Activated T-cell treated with anti-CD3 and anti-CD28 coated beads, Interleukin-2, amount 50 U/mL, for 72 hours (primary cell): ENCODE measurements at regions not wholly inside any gene's neighbourhood (a gene's known extent, or its start where the extent isn't known, plus 50 kb on each side); places are given as distances from the start of the nearest gene placed in this dataset.

Experiments
- ATAC-seq, 2 donors: fragments of 150-1000 bp; cut with Tn5 transposase; replicated peaks in 1 of 2; 2 replicates each; pipeline ENCODE4 v1.10.0; 2021; ENCODE audit warnings: moderate library complexity in 2 of 2, mild to moderate bottlenecking in 1 of 2
- DNase-seq, 2 donors: peaks; one replicate each; pipeline ENCODE4 v3.0.0; 2021 to 2022; ENCODE audit warnings: mixed read lengths in 1 of 2
- H3K27ac Mint-ChIP-seq: one replicate; pipeline ENCODE4 v1.8.0; 2022; ENCODE audit warnings: mild to moderate bottlenecking, moderate library complexity, mixed read lengths
- H3K27me3 Mint-ChIP-seq: one replicate; pipeline ENCODE4 v1.8.0; 2022; ENCODE audit warnings: low read depth, mixed read lengths
- H3K36me3 Mint-ChIP-seq, 2 donors: one replicate each; pipeline ENCODE4 v1.8.0; 2022; ENCODE audit warnings: mixed read lengths in 2 of 2, mild to moderate bottlenecking in 1 of 2; ENCODE audit not compliant: insufficient read depth in 2 of 2
- H3K4me1 Mint-ChIP-seq: one replicate; pipeline ENCODE4 v1.8.0; 2022; ENCODE audit warnings: low read depth, mixed read lengths
- H3K4me3 Mint-ChIP-seq, 2 donors: one replicate each; pipeline ENCODE4 v1.8.0; 2022; ENCODE audit warnings: mild to moderate bottlenecking in 2 of 2, mixed read lengths in 2 of 2, moderate library complexity in 2 of 2
- H3K9me3 Mint-ChIP-seq, 2 donors: one replicate each; pipeline ENCODE4 v1.8.0; 2022; ENCODE audit warnings: mixed read lengths in 2 of 2

GRCh38 chr11:116109228-116109627 is 605.0 kb upstream of the CADM1 start:
- H3K4me3 Mint-ChIP-seq = no peak overlapping the region
- no peaks in the 10 kb centered on the region for H3K36me3 Mint-ChIP-seq
- ATAC-seq (no peak), DNase-seq (no peak)
- H3K27me3 Mint-ChIP-seq = no peaks in the 10 kb centered on the region
- H3K4me1 Mint-ChIP-seq = no peaks in the 10 kb centered on the region
- H3K9me3 Mint-ChIP-seq = peaks cover 2 to 4% of the 10 kb centered on the region in 2 donors
- H3K27ac Mint-ChIP-seq = no peak overlapping the region

GRCh38 chr11:116108161-116108560 is 603.9 kb upstream of the CADM1 start:
- no peak overlapping the region for H3K4me3 Mint-ChIP-seq
- peaks cover 0 to 2% of the 10 kb centered on the region in 2 donors for H3K9me3 Mint-ChIP-seq
- no peaks in the 10 kb centered on the region for H3K36me3 Mint-ChIP-seq
- H3K27me3 Mint-ChIP-seq = no peaks in the 10 kb centered on the region
- H3K27ac Mint-ChIP-seq = no peak overlapping the region
- DNase-seq = no peak
- H3K4me1 Mint-ChIP-seq = no peaks in the 10 kb centered on the region
- ATAC-seq = no peak

- H3K36me3 Mint-ChIP-seq = no peaks in the 10 kb centered on the region
- no peaks in the 10 kb centered on the region for H3K4me1 Mint-ChIP-seq
- ATAC-seq = no peak
- H3K4me3 Mint-ChIP-seq = no peak overlapping the region
- peaks cover 0 to under 1% of the 10 kb centered on the region in 2 donors for H3K9me3 Mint-ChIP-seq
- H3K27ac Mint-ChIP-seq = no peak overlapping the region
- DNase-seq = no peak
- H3K27me3 Mint-ChIP-seq = no peaks in the 10 kb centered on the region
These were observed 603.0 kb upstream of the CADM1 start for GRCh38 chr11:116107229-116107628.

- no peak for ATAC-seq
- no peak for DNase-seq
- Mint-ChIP-seq H3K27me3 (no peaks in the 10 kb centered on the region), H3K9me3 (no peaks in the 10 kb centered on the region), H3K4me1 (no peaks in the 10 kb centered on the region), H3K36me3 (no peaks in the 10 kb centered on the region), H3K4me3 (no peak overlapping the region), H3K27ac (no peak overlapping the region)
These were observed 600.4 kb upstream of the CADM1 start for GRCh38 chr11:116104498-116105174.

GRCh38 chr11:116101902-116102301 is 597.7 kb upstream of the CADM1 start:
- DNase-seq (no peak), ATAC-seq (no peak)
- H3K27ac Mint-ChIP-seq = no peak overlapping the region
- no peaks in the 10 kb centered on the region for H3K4me1 Mint-ChIP-seq
- H3K27me3 Mint-ChIP-seq = no peaks in the 10 kb centered on the region
- no peak overlapping the region for H3K4me3 Mint-ChIP-seq
- peaks cover 0 to 3% of the 10 kb centered on the region in 2 donors for H3K9me3 Mint-ChIP-seq
- H3K36me3 Mint-ChIP-seq = no peaks in the 10 kb centered on the region

GRCh38 chr11:116100016-116100415 is 595.8 kb upstream of the CADM1 start:
- ATAC-seq (no peak), DNase-seq (no peak)
- H3K27me3 Mint-ChIP-seq = peaks cover 7% of the 10 kb centered on the region
- no peak overlapping the region for H3K4me3 Mint-ChIP-seq
- no peak overlapping the region for H3K27ac Mint-ChIP-seq
- no peaks in the 10 kb centered on the region for H3K36me3 Mint-ChIP-seq
- H3K9me3 Mint-ChIP-seq = peaks cover 0 to 5% of the 10 kb centered on the region in 2 donors
- H3K4me1 Mint-ChIP-seq = no peaks in the 10 kb centered on the region

- no peak for ATAC-seq
These were observed 595.3 kb upstream of the CADM1 start for GRCh38 chr11:116099541-116099940.

GRCh38 chr11:116096272-116096995 is 592.2 kb upstream of the CADM1 start:
- Mint-ChIP-seq H3K9me3 (peaks cover 0 to 5% of the 10 kb centered on the region in 2 donors), H3K4me1 (no peaks in the 10 kb centered on the region), H3K27ac (no peak overlapping the region), H3K27me3 (peaks cover 7% of the 10 kb centered on the region), H3K4me3 (no peak overlapping the region), H3K36me3 (no peaks in the 10 kb centered on the region)
- no peak for DNase-seq
- ATAC-seq = no peak

More at GRCh38 chr11:116099541-116099940, 595.3 kb upstream of the CADM1 start:
- DNase-seq = no peak
- Mint-ChIP-seq H3K4me1 (no peaks in the 10 kb centered on the region), H3K27me3 (peaks cover 7% of the 10 kb centered on the region), H3K27ac (no peak overlapping the region), H3K4me3 (no peak overlapping the region), H3K36me3 (no peaks in the 10 kb centered on the region), H3K9me3 (peaks cover 0 to 5% of the 10 kb centered on the region in 2 donors)

- no peak overlapping the region for H3K27ac Mint-ChIP-seq
- H3K36me3 Mint-ChIP-seq = no peaks in the 10 kb centered on the region
- no peak overlapping the region for H3K4me3 Mint-ChIP-seq
- H3K27me3 Mint-ChIP-seq = peaks cover 7% of the 10 kb centered on the region
- H3K9me3 Mint-ChIP-seq = peaks cover 0 to 5% of the 10 kb centered on the region in 2 donors
- DNase-seq (no peak), ATAC-seq (no peak)
- no peaks in the 10 kb centered on the region for H3K4me1 Mint-ChIP-seq
These were observed 589.5 kb upstream of the CADM1 start for GRCh38 chr11:116093481-116094270.

- no peak overlapping the region for H3K4me3 Mint-ChIP-seq
- DNase-seq (no peak), ATAC-seq (no peak)
- H3K36me3 Mint-ChIP-seq = no peaks in the 10 kb centered on the region
- H3K27me3 Mint-ChIP-seq = peaks cover 7% of the 10 kb centered on the region
- H3K9me3 Mint-ChIP-seq = peaks cover 0 to 5% of the 10 kb centered on the region in 2 donors
- no peaks in the 10 kb centered on the region for H3K4me1 Mint-ChIP-seq
- no peak overlapping the region for H3K27ac Mint-ChIP-seq
These were observed 588.9 kb upstream of the CADM1 start for GRCh38 chr11:116093065-116093464.

GRCh38 chr11:116086426-116086825 is 582.2 kb upstream of the CADM1 start:
- peaks cover 5% of the 10 kb centered on the region for H3K27me3 Mint-ChIP-seq
- no peak for ATAC-seq
- no peaks in the 10 kb centered on the region for H3K36me3 Mint-ChIP-seq
- no peak for DNase-seq
- no peaks in the 10 kb centered on the region for H3K4me1 Mint-ChIP-seq
- H3K9me3 Mint-ChIP-seq = peaks cover 0 to 2% of the 10 kb centered on the region in 2 donors
- H3K4me3 Mint-ChIP-seq = no peak overlapping the region
- H3K27ac Mint-ChIP-seq = no peak overlapping the region

GRCh38 chr11:116085031-116085635 is 580.9 kb upstream of the CADM1 start:
- Mint-ChIP-seq H3K9me3 (peaks cover 2 to 6% of the 10 kb centered on the region in 2 donors), H3K4me3 (no peak overlapping the region), H3K27ac (no peak overlapping the region), H3K4me1 (no peaks in the 10 kb centered on the region), H3K36me3 (no peaks in the 10 kb centered on the region), H3K27me3 (peaks cover 13% of the 10 kb centered on the region)
- no peak for DNase-seq
- ATAC-seq = no peak

GRCh38 chr11:116084511-116084910 is 580.3 kb upstream of the CADM1 start:
- Mint-ChIP-seq H3K36me3 (no peaks in the 10 kb centered on the region), H3K4me1 (no peaks in the 10 kb centered on the region), H3K27ac (no peak overlapping the region), H3K9me3 (peaks cover 4 to 6% of the 10 kb centered on the region in 2 donors), H3K27me3 (peaks cover 15% of the 10 kb centered on the region), H3K4me3 (no peak overlapping the region)
- ATAC-seq (no peak), DNase-seq (no peak)
